ENCODE measurements at regions not wholly inside any gene's neighbourhood (a gene's known extent, or its start where the extent isn't known, plus 50 kb on each side); places are given as distances from the start of the nearest gene placed in this dataset.

DNA sequence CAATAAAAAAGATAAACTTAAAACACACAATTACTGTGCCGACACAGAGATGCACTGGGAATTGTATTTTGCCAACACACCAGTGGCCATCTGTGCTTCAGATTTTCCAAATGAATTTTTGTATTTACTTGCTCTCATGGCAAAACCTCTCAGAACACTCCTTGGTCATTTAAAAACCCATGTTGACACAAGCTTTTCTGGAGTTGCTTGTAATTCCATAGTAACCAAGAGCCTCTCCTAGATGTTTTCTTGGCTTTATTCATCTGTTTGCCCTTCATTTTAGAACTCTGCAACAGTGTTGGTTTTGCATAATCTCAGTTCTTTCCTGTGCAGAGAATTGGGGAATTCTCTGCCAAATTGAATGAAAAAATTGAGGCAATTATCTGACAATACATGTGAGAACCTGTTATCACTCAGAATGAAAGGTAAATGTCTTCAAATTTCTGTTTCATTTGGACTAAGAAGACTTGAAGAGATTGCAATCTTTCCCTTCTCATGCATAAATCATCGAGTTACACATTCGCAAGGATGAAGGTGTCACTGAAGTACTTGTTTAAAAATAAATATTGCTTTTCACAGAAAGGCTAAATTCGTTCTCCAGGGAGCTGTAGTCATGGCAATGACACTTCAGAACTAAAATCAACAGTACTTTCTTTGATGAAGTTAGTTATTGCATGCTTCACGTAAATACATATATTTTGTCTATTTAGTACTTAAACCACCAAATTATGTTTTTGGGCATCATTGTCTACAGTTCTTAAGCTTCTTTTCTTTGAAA, 301.8 kb upstream of the CTSO start:
- Histone ChIP-seq H3K4me1 (no peaks in the 10 kb centered on the region), H3K36me3 (replicated peaks in 1 of 2; ENCODE audit: insufficient read depth in 1 of 2, low read depth in 2 of 2) (no peaks in the 10 kb centered on the region), H3K9me3 (no peaks in the 10 kb centered on the region), H3K27ac (no peak overlapping the region), H3K4me3 (no peak overlapping the region), H3K27me3 (no peaks in the 10 kb centered on the region)
- ATAC-seq (no peak), DNase-seq (no peak)
- 23 to 29% methylated on average over 5 of the region's 5 CpGs for WGBS, 2 donors
- TF ChIP-seq, protein P1, sequence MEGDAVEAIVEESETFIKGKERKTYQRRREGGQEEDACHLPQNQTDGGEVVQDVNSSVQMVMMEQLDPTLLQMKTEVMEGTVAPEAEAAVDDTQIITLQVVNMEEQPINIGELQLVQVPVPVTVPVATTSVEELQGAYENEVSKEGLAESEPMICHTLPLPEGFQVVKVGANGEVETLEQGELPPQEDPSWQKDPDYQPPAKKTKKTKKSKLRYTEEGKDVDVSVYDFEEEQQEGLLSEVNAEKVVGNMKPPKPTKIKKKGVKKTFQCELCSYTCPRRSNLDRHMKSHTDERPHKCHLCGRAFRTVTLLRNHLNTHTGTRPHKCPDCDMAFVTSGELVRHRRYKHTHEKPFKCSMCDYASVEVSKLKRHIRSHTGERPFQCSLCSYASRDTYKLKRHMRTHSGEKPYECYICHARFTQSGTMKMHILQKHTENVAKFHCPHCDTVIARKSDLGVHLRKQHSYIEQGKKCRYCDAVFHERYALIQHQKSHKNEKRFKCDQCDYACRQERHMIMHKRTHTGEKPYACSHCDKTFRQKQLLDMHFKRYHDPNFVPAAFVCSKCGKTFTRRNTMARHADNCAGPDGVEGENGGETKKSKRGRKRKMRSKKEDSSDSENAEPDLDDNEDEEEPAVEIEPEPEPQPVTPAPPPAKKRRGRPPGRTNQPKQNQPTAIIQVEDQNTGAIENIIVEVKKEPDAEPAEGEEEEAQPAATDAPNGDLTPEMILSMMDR (IDR thresholded peaks at IDR 0.05) = no peak
- TF ChIP-seq POLR2A (IDR thresholded peaks at IDR 0.05) = no peak
- intact Hi-C loops (cut with DNase I) = no loop called here

DNA sequence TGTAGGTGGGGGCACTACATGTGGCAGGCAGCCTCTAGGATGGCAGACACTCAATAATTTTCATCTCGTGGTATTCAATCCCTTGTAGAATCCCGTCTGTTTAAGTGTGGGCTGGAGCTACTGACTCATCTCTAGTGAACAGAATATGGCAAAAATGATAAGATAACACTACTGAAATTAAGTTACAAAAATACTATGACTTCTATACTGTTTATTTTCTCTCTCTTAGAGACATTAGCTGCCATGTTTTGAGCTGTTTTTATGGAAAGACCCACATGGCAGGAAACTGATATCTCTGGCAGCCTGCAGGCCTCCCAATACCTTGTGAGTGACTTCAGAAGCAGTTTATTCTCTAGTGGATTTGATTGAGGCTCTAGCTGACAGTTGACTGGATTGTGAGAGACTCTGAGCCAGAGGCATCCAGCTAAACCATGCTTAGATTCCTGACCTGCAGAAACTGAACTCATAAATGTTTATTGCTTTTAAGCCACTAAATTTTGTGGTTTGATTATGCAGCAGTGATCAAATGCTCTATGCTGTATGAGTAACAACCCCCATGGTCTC, 298.8 kb upstream of the CTSO start:
- H3K9me3 ChIP-seq = no peaks in the 10 kb centered on the region
- H3K4me3 ChIP-seq = no peak overlapping the region
- DNase-seq = no peak
- H3K27ac ChIP-seq = no peak overlapping the region
- H3K36me3 ChIP-seq (replicated peaks in 1 of 2; ENCODE audit: insufficient read depth in 1 of 2, low read depth in 2 of 2) = no peaks in the 10 kb centered on the region
- 39 to 46% methylated on average over 2 of the region's 2 CpGs for WGBS, 2 donors
- TF ChIP-seq, protein P1 (IDR thresholded peaks at IDR 0.05) = no peak
- no peak for TF ChIP-seq POLR2A (IDR thresholded peaks at IDR 0.05)
- intact Hi-C loops (cut with DNase I) = no loop called here
- ATAC-seq = no peak
- no peaks in the 10 kb centered on the region for H3K4me1 ChIP-seq
- H3K27me3 ChIP-seq = no peaks in the 10 kb centered on the region

DNA sequence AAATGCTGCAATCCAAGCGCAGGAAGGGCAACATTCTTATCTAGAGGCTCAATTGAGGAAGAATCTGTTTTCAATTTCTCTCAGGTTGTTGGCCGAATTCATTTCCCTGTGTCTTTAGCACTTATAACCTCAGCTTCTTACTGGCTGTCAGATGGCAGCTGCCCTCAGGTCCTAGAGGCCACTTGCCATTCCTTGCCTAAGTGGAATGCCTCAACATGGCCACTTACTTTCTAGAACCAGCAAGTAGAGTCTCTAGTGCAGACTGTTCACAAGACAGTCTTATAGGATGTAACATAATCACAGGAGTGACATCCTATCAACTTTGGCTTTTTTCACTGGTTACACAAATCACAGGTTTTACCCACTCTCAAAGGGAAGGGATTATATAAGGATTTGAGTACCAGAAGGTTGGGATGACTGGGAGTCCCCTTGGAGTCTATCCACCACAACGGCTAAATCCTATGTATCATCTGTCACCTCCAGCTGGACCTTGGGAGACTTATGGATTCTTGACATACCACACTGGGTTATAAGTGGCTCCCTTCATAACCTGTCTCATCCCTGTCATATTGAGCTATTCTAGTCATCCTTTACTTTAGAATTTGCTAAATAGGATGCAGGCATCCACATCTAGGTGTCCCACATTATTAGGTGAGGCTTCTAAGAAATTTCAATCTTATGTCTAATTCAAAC, 297.9 kb upstream of the CTSO start:
- Histone ChIP-seq H3K4me1 (no peaks in the 10 kb centered on the region), H3K36me3 (replicated peaks in 1 of 2; ENCODE audit: insufficient read depth in 1 of 2, low read depth in 2 of 2) (no peaks in the 10 kb centered on the region), H3K27me3 (no peaks in the 10 kb centered on the region), H3K27ac (no peak overlapping the region), H3K4me3 (no peak overlapping the region), H3K9me3 (no peaks in the 10 kb centered on the region)
- TF ChIP-seq POLR2A (IDR thresholded peaks at IDR 0.05) = no peak
- TF ChIP-seq, protein P1 (IDR thresholded peaks at IDR 0.05) = no peak
- DNase-seq = no peak
- intact Hi-C loops (cut with DNase I) = no loop called here
- no peak for ATAC-seq
- WGBS, 2 donors = 59 to 68% methylated on average over 3 of the region's 3 CpGs

GRCh38 chr4:156248917-156249316, 295.3 kb upstream of the CTSO start:
- 55 to 57% methylated on average over 3 of the region's 3 CpGs for WGBS, 2 donors
- DNase-seq (no peak), ATAC-seq (no peak)
- Histone ChIP-seq H3K36me3 (replicated peaks in 1 of 2; ENCODE audit: insufficient read depth in 1 of 2, low read depth in 2 of 2) (no peaks in the 10 kb centered on the region), H3K27ac (no peak overlapping the region), H3K4me1 (no peaks in the 10 kb centered on the region), H3K27me3 (no peaks in the 10 kb centered on the region), H3K4me3 (no peak overlapping the region), H3K9me3 (no peaks in the 10 kb centered on the region)
- intact Hi-C loops (cut with DNase I) = no loop called here
- no peak for TF ChIP-seq POLR2A (IDR thresholded peaks at IDR 0.05)
- TF ChIP-seq, protein P1 (IDR thresholded peaks at IDR 0.05) = no peak

Measured in body of pancreas (tissue), 4 donors.